ENCODE measurements at regions not wholly inside any gene's neighbourhood (a gene's known extent, or its start where the extent isn't known, plus 50 kb on each side); places are given as distances from the start of the nearest gene placed in this dataset.

DNA sequence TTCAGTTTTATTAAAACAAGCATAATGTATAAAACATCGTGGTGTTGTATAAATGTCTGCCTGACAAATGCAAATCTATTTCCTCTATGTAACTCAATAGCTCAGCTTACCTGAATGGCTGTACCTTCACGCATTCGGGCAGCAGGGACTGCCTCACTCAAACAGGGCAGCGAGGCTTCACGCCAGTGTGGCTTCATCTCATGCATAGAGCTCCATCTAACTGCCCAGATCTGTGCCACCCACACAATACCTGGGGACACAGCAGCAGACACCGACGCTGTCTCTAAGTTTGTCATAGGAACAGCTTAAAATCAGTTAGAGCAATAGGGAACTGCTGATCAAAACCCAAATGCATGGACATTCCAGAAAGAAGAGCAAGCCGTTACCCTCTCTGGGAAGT lies 182.8 kb upstream of the ANKRD30A start:
- Histone ChIP-seq H2AK5ac (ENCODE audit: low read depth, low read length) (no peak overlapping the region), H2BK20ac (ENCODE audit: low read depth, low read length) (no peak overlapping the region), H3K23ac (ENCODE audit: low read depth, low read length) (no peak overlapping the region), H4K20me1 (ENCODE audit: insufficient read depth, low read length) (no peaks in the 10 kb centered on the region), H4K8ac (ENCODE audit: low read depth in 2 of 2, low read length in 2 of 2) (no peak overlapping the region), H4K91ac (ENCODE audit: insufficient read depth, low read depth, low read length) (no peak overlapping the region), H2BK120ac (ENCODE audit: low read depth, low read length) (no peak overlapping the region), H3K36me3 (ENCODE audit: control insufficient read depth, insufficient read depth, low read length) (no peaks in the 10 kb centered on the region), H3K4me3 (ENCODE audit: insufficient read depth, low read depth, low read length) (no peak overlapping the region), H3K9me3 (ENCODE audit: control insufficient read depth, insufficient read depth, low read length) (peaks cover 6% of the 10 kb centered on the region; the same call in 1 of the 2 replicates), H3K14ac (replicated peaks; ENCODE audit: low read depth, low read length) (no peak overlapping the region), H3K9ac (ENCODE audit: low read depth, low read length) (no peak overlapping the region), H3K27ac (ENCODE audit: insufficient read depth, low read length) (no peak overlapping the region), H3K56ac (ENCODE audit: extremely low read depth, insufficient read depth, low read length) (no peak overlapping the region), H3K4me1 (ENCODE audit: control insufficient read depth, insufficient read depth, low read length) (no peaks in the 10 kb centered on the region), H3K79me1 (ENCODE audit: low read depth in 1 of 2, low read length in 2 of 2) (no peaks in the 10 kb centered on the region), H3K18ac (ENCODE audit: low read depth, low read length) (no peak overlapping the region), H3K9me1 (ENCODE audit: insufficient read depth, low read length) (no peaks in the 10 kb centered on the region), H2BK5ac (ENCODE audit: low read depth, low read length, poor library complexity, severe bottlenecking) (no peak overlapping the region), H3K4me2 (ENCODE audit: low read depth, low read length) (no peak overlapping the region), H2AFZ (replicated peaks; ENCODE audit: low read length, poor library complexity) (no peak overlapping the region), H3K27me3 (ENCODE audit: control insufficient read depth, insufficient read depth, low read length) (no peaks in the 10 kb centered on the region), H2AK9ac (replicated peaks; ENCODE audit: low read depth, low read length, poor library complexity) (no peak overlapping the region), H3K4ac (ENCODE audit: low read depth, low read length) (no peak overlapping the region), H2BK15ac (ENCODE audit: low read depth, low read length) (no peak overlapping the region), H4K5ac (ENCODE audit: low read depth, low read length) (no peak overlapping the region)
- ChIA-PET POLR2A (ENCODE audit: unreplicated experiment) (no interaction called here), CTCF (no interaction called here)
- in situ Hi-C loops (cut with MboI; ENCODE audit: low sequenced_read_pairs) (no loop called here), intact Hi-C loops (cut with micrococcal nuclease) (no loop called here), dilution Hi-C loops (cut with HindIII; ENCODE audit: low sequenced_read_pairs, unreplicated experiment) (no loop called here)
- TF ChIP-seq BHLHE40 (IDR thresholded peaks at IDR 0.05; ENCODE audit: low read depth, low read length) (no peak), RAD21 (IDR thresholded peaks at IDR 0.05; ENCODE audit: low read length) (no peak), NFE2L2 (IDR thresholded peaks at IDR 0.05; ENCODE audit: low read depth, low read length) (no peak), POLR2A (IDR thresholded peaks at IDR 0.05; ENCODE audit: low read depth, low read length) (no peak), RCOR1 (IDR thresholded peaks at IDR 0.05; ENCODE audit: insufficient replicate concordance, low read length) (no peak), CEBPB (IDR thresholded peaks at IDR 0.05; ENCODE audit: low read depth, low read length) (no peak), SMC3 (IDR thresholded peaks at IDR 0.05; ENCODE audit: low read depth, low read length) (no peak), CHD1 (IDR thresholded peaks at IDR 0.05; ENCODE audit: low read depth, low read length) (no peak), MAFK (IDR thresholded peaks at IDR 0.05; ENCODE audit: low read depth, low read length) (no peak), FOS (IDR thresholded peaks at IDR 0.05; ENCODE audit: low read depth, low read length) (no peak), MXI1 (IDR thresholded peaks at IDR 0.05; ENCODE audit: borderline replicate concordance, low read depth, low read length) (no peak), RFX5 (IDR thresholded peaks at IDR 0.05; ENCODE audit: low read depth, low read length) (no peak), MAZ (IDR thresholded peaks at IDR 0.05; ENCODE audit: borderline replicate concordance, low read depth, low read length) (no peak)
- TF ChIP-seq, protein P1, sequence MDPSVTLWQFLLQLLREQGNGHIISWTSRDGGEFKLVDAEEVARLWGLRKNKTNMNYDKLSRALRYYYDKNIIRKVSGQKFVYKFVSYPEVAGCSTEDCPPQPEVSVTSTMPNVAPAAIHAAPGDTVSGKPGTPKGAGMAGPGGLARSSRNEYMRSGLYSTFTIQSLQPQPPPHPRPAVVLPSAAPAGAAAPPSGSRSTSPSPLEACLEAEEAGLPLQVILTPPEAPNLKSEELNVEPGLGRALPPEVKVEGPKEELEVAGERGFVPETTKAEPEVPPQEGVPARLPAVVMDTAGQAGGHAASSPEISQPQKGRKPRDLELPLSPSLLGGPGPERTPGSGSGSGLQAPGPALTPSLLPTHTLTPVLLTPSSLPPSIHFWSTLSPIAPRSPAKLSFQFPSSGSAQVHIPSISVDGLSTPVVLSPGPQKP (IDR thresholded peaks at IDR 0.05; ENCODE audit: borderline replicate concordance, low read depth, low read length), result no peak
- TF ChIP-seq, protein P2, sequence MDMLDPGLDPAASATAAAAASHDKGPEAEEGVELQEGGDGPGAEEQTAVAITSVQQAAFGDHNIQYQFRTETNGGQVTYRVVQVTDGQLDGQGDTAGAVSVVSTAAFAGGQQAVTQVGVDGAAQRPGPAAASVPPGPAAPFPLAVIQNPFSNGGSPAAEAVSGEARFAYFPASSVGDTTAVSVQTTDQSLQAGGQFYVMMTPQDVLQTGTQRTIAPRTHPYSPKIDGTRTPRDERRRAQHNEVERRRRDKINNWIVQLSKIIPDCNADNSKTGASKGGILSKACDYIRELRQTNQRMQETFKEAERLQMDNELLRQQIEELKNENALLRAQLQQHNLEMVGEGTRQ (IDR thresholded peaks at IDR 0.05; ENCODE audit: low read depth, low read length), result no peak
- TF ChIP-seq, protein P3, sequence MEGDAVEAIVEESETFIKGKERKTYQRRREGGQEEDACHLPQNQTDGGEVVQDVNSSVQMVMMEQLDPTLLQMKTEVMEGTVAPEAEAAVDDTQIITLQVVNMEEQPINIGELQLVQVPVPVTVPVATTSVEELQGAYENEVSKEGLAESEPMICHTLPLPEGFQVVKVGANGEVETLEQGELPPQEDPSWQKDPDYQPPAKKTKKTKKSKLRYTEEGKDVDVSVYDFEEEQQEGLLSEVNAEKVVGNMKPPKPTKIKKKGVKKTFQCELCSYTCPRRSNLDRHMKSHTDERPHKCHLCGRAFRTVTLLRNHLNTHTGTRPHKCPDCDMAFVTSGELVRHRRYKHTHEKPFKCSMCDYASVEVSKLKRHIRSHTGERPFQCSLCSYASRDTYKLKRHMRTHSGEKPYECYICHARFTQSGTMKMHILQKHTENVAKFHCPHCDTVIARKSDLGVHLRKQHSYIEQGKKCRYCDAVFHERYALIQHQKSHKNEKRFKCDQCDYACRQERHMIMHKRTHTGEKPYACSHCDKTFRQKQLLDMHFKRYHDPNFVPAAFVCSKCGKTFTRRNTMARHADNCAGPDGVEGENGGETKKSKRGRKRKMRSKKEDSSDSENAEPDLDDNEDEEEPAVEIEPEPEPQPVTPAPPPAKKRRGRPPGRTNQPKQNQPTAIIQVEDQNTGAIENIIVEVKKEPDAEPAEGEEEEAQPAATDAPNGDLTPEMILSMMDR (conservative IDR thresholded peaks at IDR 0.05; ENCODE audit: low read depth, low read length), result no peak
- DNase-seq, result no peak
- WGBS, 2 experiments (ENCODE audit: extremely low coverage in 2 of 2, insufficient read length in 1 of 2), result 67% methylated on average over 2 of the region's 8 CpGs; no CpG with 5 or more reads in 1 of the 2 experiments
- no peak for ATAC-seq (ENCODE audit: low read depth)
- BruUV-seq (replicated peaks), result no TSS peak

All from IMR-90 (cell line).